CD14-positive monocyte (primary cell): ENCODE measurements at regions not wholly inside any gene's neighbourhood (a gene's known extent, or its start where the extent isn't known, plus 50 kb on each side); places are given as distances from the start of the nearest gene placed in this dataset.
A peak's percentile ranks its signal among the peaks of the same experiment; 100 is the strongest.

Source experiments
- DNase-seq, 3 donors: peaks; one replicate each; pipeline ENCODE4 v3.0.0-alpha.2; 2011 to 2022
- H2AFZ ChIP-seq: 2 replicates; pipeline ENCODE4 v1.6.0; 2012; ENCODE audit warnings: mild to moderate bottlenecking, low read depth, low read length, inconsistent platforms; ENCODE audit not compliant: insufficient read depth, poor library complexity, severe bottlenecking
- H3K27ac ChIP-seq, 2 donors: 1 replicate in 1 of 2; 2 replicates in 1 of 2; pipeline ENCODE4 v1.5.1; 2012 to 2013; ENCODE audit warnings: low read length in 2 of 2, control low read depth in 1 of 2, inconsistent platforms in 1 of 2, low read depth in 1 of 2, mild to moderate bottlenecking in 1 of 2
- H3K27me3 ChIP-seq, 2 donors: one replicate each; pipeline versions ENCODE4 v1.6.0 to v1.6.1; 2011 to 2013; ENCODE audit warnings: low read length in 2 of 2; ENCODE audit not compliant: control insufficient read depth in 2 of 2, insufficient read depth in 2 of 2
- H3K36me3 ChIP-seq, 2 donors: replicated peaks in 1 of 2; 1 replicate in 1 of 2; 2 replicates in 1 of 2; pipeline versions ENCODE4 v1.5.1 to v1.6.1; 2012 to 2013; ENCODE audit warnings: low read length in 2 of 2, control low read depth in 1 of 2, inconsistent platforms in 1 of 2, mild to moderate bottlenecking in 1 of 2; ENCODE audit not compliant: insufficient read depth in 2 of 2, control insufficient read depth in 1 of 2
- H3K4me1 ChIP-seq, 2 donors: 1 replicate in 1 of 2; 2 replicates in 1 of 2; pipeline versions ENCODE4 v1.5.1 to v1.6.1; 2012 to 2013; ENCODE audit warnings: low read length in 2 of 2, control low read depth in 1 of 2, inconsistent platforms in 1 of 2, mild to moderate bottlenecking in 1 of 2, moderate library complexity in 1 of 2; ENCODE audit not compliant: insufficient read depth in 2 of 2, control insufficient read depth in 1 of 2
- H3K4me2 ChIP-seq: replicated peaks from 2 replicates; pipeline ENCODE3; 2012; ENCODE audit warnings: low read length, moderate library complexity, mild to moderate bottlenecking; ENCODE audit not compliant: poor library complexity, severe bottlenecking; ENCODE audit errors: extremely low read depth
- H3K4me3 ChIP-seq, 3 experiments: fragments of 200-600 bp in 1 of 3; sonication (generic) in 1 of 3; replicated peaks in 1 of 3; 1 replicate in 2 of 3; 2 replicates in 1 of 3; pipeline ENCODE4 v1.5.1; 2011 to 2013; ENCODE audit warnings: low read length in 3 of 3, mild to moderate bottlenecking in 3 of 3, control low read depth in 2 of 3, low read depth in 2 of 3, inconsistent platforms in 1 of 3, moderate library complexity in 1 of 3
- H3K79me2 ChIP-seq: 2 replicates; pipeline ENCODE4 v1.6.0; 2012; ENCODE audit warnings: mild to moderate bottlenecking, control low read depth, inconsistent platforms, low read length, moderate library complexity; ENCODE audit not compliant: insufficient read depth
- H3K9ac ChIP-seq: 2 replicates; pipeline ENCODE4 v1.6.0; 2017; ENCODE audit warnings: low read length, mild to moderate bottlenecking; ENCODE audit not compliant: insufficient read depth, poor library complexity, severe bottlenecking
- H3K9me3 ChIP-seq, 2 donors: replicated peaks in 1 of 2; 1 replicate in 1 of 2; 2 replicates in 1 of 2; pipeline versions ENCODE4 v1.5.1 to v1.6.1; 2012 to 2013; ENCODE audit warnings: low read length in 2 of 2, control low read depth in 1 of 2; ENCODE audit not compliant: control insufficient read depth in 1 of 2, insufficient read depth in 1 of 2
- H4K20me1 ChIP-seq: 2 replicates; pipeline ENCODE4 v1.6.0; 2012; ENCODE audit warnings: mild to moderate bottlenecking, low read length, control low read depth, moderate library complexity; ENCODE audit not compliant: insufficient read depth
- H3K27ac Mint-ChIP-seq, 7 donors: one replicate each; pipeline ENCODE4 v1.8.0; 2020; ENCODE audit warnings: mild to moderate bottlenecking in 7 of 7, mixed read lengths in 7 of 7, moderate library complexity in 6 of 7, inconsistent platforms in 2 of 7
- H3K27me3 Mint-ChIP-seq, 3 donors: one replicate each; pipeline ENCODE4 v1.8.0; 2021 to 2022; ENCODE audit warnings: low read depth in 3 of 3, mild to moderate bottlenecking in 3 of 3, mixed read lengths in 3 of 3, moderate library complexity in 3 of 3, inconsistent platforms in 1 of 3
- H3K36me3 Mint-ChIP-seq, 2 donors: one replicate each; pipeline ENCODE4 v1.8.0; 2020; ENCODE audit warnings: mixed read lengths in 2 of 2, inconsistent platforms in 1 of 2, mild to moderate bottlenecking in 1 of 2
- H3K4me1 Mint-ChIP-seq: one replicate; pipeline ENCODE4 v1.8.0; 2020; ENCODE audit warnings: mild to moderate bottlenecking, mixed read lengths
- H3K4me3 Mint-ChIP-seq, 2 donors: one replicate each; pipeline ENCODE4 v1.8.0; 2020; ENCODE audit warnings: mild to moderate bottlenecking in 2 of 2, mixed read lengths in 2 of 2, moderate library complexity in 1 of 2
- H3K9me3 Mint-ChIP-seq, 7 donors: one replicate each; pipeline ENCODE4 v1.8.0; 2020 to 2022; ENCODE audit warnings: mixed read lengths in 7 of 7, mild to moderate bottlenecking in 6 of 7, moderate library complexity in 6 of 7, inconsistent platforms in 2 of 7
- CTCF ChIP-seq: fragments of 200-600 bp; IDR thresholded peaks from one replicate; pipeline ENCODE4 v1.8.0; 2022; ENCODE audit warnings: antibody characterized with exemption, mild to moderate bottlenecking
- WGBS: methylation state at CpG from one replicate; pipeline ENCODE4 v1.1.5; 2013; ENCODE audit warnings: missing lambda C conversion rate; ENCODE audit not compliant: insufficient coverage; 5-methylcytosine and 5-hydroxymethylcytosine counted together
- intact Hi-C, 2 donors: fragments of 100-400 bp; cut with micrococcal nuclease; formaldehyde crosslinking; loops; one replicate each; pipeline versions ENCODE4 v1.15.0 to v1.15.1; 2023

- H3K4me1 ChIP-seq: no peaks in the 10 kb centered on the region
- Mint-ChIP-seq H3K27ac (no peak overlapping the region), H3K27me3 (peaks cover 4 to 11% (median 5%) of the 10 kb centered on the region in 3 donors), H3K36me3 (no peaks in the 10 kb centered on the region), H3K4me1 (no peaks in the 10 kb centered on the region), H3K9me3 (peaks cover 0 to 5% (median 0%) of the 10 kb centered on the region in 7 donors), H3K4me3 (no peak overlapping the region)
- WGBS: 97% methylated on average over 5 of the region's 6 CpGs
- H3K9ac ChIP-seq: no peak overlapping the region
- no peak for DNase-seq
- TF ChIP-seq CTCF: no peak
- H3K27ac ChIP-seq: no peak overlapping the region
- H3K4me3 ChIP-seq: no peak overlapping the region
- no peaks in the 10 kb centered on the region for H3K9me3 ChIP-seq
- H3K79me2 ChIP-seq: no peaks in the 10 kb centered on the region
- H3K27me3 ChIP-seq: no peaks in the 10 kb centered on the region
- no peaks in the 10 kb centered on the region for H4K20me1 ChIP-seq
- H2AFZ ChIP-seq: no peak overlapping the region
- H3K36me3 ChIP-seq: no peaks in the 10 kb centered on the region
- intact Hi-C loops: no loop called here
- no peak overlapping the region for H3K4me2 ChIP-seq
Observed at GRCh38 chr1:37124501-37124900, 90.2 kb upstream of the GRIK3 start.

DNA sequence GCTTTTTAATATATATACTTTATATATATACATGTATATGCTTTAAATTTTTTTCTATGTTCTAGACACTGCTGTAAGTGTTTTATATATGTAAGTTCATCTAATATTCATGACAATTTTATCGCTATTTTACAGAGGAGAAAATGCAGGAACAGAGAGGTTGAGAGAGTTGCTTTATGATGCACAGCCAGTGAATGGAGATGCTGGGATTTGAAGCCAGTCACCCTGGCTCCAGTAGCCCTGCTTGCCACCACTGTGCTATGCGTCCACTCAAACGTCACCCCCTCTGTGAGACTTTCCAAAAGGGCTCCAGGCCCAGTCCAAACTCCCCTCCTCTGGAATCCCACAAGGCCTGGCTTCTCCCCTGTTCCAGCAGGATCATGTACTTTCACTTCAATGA lies 91.0 kb upstream of the GRIK3 start:
- Mint-ChIP-seq H3K36me3 (no peaks in the 10 kb centered on the region), H3K4me1 (no peaks in the 10 kb centered on the region), H3K27ac (peak overlapping the region in 1 of 7 donors; percentile 43), H3K27me3 (peaks cover 3 to 9% (median 6%) of the 10 kb centered on the region in 3 donors), H3K9me3 (peaks cover 0 to 5% (median 0%) of the 10 kb centered on the region in 7 donors), H3K4me3 (no peak overlapping the region)
- intact Hi-C loops: no loop called here
- Histone ChIP-seq H4K20me1 (no peaks in the 10 kb centered on the region), H3K9ac (no peak overlapping the region), H3K36me3 (no peaks in the 10 kb centered on the region), H3K4me1 (no peaks in the 10 kb centered on the region), H3K9me3 (no peaks in the 10 kb centered on the region), H3K4me3 (no peak overlapping the region), H3K79me2 (no peaks in the 10 kb centered on the region), H3K27ac (no peak overlapping the region), H3K4me2 (no peak overlapping the region), H3K27me3 (no peaks in the 10 kb centered on the region), H2AFZ (no peak overlapping the region)
- 82% methylated on average over 2 of the region's 3 CpGs for WGBS
- no peak for DNase-seq
- TF ChIP-seq CTCF: no peak
